NT2/D1 (cell line): ENCODE measurements at regions not wholly inside any gene's neighbourhood (a gene's known extent, or its start where the extent isn't known, plus 50 kb on each side); places are given as distances from the start of the nearest gene placed in this dataset.

Source experiments
- SUZ12 ChIP-seq: IDR thresholded peaks from 2 replicates; pipeline ENCODE4 v1.6.1; 2011; ENCODE audit not compliant: insufficient read length, insufficient read depth; ENCODE audit errors: extremely low read depth
- YY1 ChIP-seq: IDR thresholded peaks from 2 replicates; pipeline ENCODE4 v1.6.1; 2011; ENCODE audit not compliant: insufficient read length, insufficient read depth
- ZNF274 ChIP-seq: IDR thresholded peaks from 2 replicates; pipeline ENCODE4 v1.6.1; 2011; ENCODE audit warnings: mild to moderate bottlenecking, low read depth, low read length

DNA sequence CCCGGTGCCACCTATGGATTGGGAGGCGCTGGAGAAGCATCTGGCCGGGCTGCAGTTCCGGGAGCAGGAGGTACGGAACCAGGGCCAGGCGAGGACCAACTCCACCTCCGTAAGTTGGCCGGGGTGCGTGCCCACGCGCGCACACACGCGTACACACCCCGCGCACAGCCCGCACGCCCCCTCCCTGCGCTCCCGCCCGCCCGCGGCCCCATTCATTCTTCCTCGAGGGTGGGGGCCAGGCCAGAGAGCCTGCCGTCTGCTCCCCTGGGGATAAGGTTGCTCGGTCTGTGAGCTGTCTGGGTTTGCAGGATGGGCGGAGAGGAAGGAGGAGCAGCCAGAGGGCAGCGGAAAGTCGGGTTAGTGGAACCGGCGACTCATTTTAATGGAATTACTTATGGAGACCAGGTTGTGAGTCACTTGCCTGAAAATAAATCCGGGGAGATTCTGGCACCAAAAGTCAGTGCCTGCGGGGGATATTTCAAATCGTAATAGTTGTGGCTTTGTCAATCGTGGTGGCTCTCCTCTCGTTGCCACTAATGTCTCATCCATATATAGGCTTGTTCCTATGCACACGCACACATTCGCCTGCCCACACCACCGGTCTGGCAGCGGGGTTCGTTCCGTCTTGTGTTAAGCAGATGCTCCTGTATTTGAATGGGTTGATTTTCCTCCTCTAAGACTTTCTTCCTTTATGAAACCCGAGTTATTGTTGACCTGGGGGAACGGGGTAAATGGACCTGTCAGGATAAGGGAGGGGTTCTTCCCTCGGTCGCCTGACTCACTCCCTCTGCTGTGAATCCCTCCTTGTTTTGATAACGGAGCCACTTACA, 223.4 kb upstream of the IL12A start:
- TF ChIP-seq YY1 (no peak), SUZ12 (no peak), ZNF274 (no peak)
